Left ventricle myocardium inferior (tissue), 1 donor: ENCODE measurements at regions not wholly inside any gene's neighbourhood (a gene's known extent, or its start where the extent isn't known, plus 50 kb on each side); places are given as distances from the start of the nearest gene placed in this dataset.

Experiments used
- DNase-seq: peaks from one replicate; pipeline ENCODE4 v3.0.0-alpha.2; 2020
- H3K27ac ChIP-seq: fragments of 200-600 bp; replicated peaks from 2 replicates; pipeline ENCODE4 v1.8.0; 2021
- H3K27me3 ChIP-seq: fragments of 200-600 bp; 2 replicates; pipeline ENCODE4 v1.8.0; 2021; ENCODE audit warnings: low read depth
- H3K36me3 ChIP-seq: fragments of 200-600 bp; 2 replicates; pipeline ENCODE4 v1.8.0; 2021
- H3K4me1 ChIP-seq: fragments of 200-600 bp; 2 replicates; pipeline ENCODE4 v1.8.0; 2021
- H3K4me3 ChIP-seq: fragments of 200-600 bp; 2 replicates; pipeline ENCODE4 v1.8.0; 2021; ENCODE audit warnings: mild to moderate bottlenecking, moderate library complexity
- H3K9me3 ChIP-seq: fragments of 200-600 bp; replicated peaks from 2 replicates; pipeline ENCODE4 v1.8.0; 2021
- intact Hi-C: fragments of 100-400 bp; cut with micrococcal nuclease; formaldehyde crosslinking; loops from one replicate; pipeline ENCODE4 v1.11.0; 2022
- TF ChIP-seq, protein P1 (sequence below): fragments of 200-600 bp; IDR thresholded peaks from 2 replicates; pipeline ENCODE4 v1.8.0; 2021; ENCODE audit warnings: antibody characterized with exemption, mild to moderate bottlenecking, borderline replicate concordance
- donor health status: DM: no; HTN: yes; CAD: no; lungs with severe emphysema.

- Histone ChIP-seq H3K27ac (no peak overlapping the region), H3K36me3 (no peaks in the 10 kb centered on the region), H3K9me3 (no peaks in the 10 kb centered on the region), H3K4me1 (peaks cover 13% of the 10 kb centered on the region), H3K27me3 (no peaks in the 10 kb centered on the region), H3K4me3 (no peak overlapping the region)
- intact Hi-C loops: no loop called here
- TF ChIP-seq, protein P1, sequence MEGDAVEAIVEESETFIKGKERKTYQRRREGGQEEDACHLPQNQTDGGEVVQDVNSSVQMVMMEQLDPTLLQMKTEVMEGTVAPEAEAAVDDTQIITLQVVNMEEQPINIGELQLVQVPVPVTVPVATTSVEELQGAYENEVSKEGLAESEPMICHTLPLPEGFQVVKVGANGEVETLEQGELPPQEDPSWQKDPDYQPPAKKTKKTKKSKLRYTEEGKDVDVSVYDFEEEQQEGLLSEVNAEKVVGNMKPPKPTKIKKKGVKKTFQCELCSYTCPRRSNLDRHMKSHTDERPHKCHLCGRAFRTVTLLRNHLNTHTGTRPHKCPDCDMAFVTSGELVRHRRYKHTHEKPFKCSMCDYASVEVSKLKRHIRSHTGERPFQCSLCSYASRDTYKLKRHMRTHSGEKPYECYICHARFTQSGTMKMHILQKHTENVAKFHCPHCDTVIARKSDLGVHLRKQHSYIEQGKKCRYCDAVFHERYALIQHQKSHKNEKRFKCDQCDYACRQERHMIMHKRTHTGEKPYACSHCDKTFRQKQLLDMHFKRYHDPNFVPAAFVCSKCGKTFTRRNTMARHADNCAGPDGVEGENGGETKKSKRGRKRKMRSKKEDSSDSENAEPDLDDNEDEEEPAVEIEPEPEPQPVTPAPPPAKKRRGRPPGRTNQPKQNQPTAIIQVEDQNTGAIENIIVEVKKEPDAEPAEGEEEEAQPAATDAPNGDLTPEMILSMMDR: no peak
- no peak for DNase-seq
Observed at GRCh38 chr4:30946288-30946687, 226.1 kb downstream of the PCDH7 start.

GRCh38 chr4:30948653-30949052 lies 228.5 kb downstream of the PCDH7 start:
- no peak overlapping the region for H3K27ac ChIP-seq
- H3K27me3 ChIP-seq: no peaks in the 10 kb centered on the region
- intact Hi-C loops: no loop called here
- no peak overlapping the region for H3K4me3 ChIP-seq
- no peaks in the 10 kb centered on the region for H3K9me3 ChIP-seq
- TF ChIP-seq, protein P1: no peak
- H3K4me1 ChIP-seq: peaks cover 9% of the 10 kb centered on the region
- DNase-seq: no peak
- no peaks in the 10 kb centered on the region for H3K36me3 ChIP-seq

DNA sequence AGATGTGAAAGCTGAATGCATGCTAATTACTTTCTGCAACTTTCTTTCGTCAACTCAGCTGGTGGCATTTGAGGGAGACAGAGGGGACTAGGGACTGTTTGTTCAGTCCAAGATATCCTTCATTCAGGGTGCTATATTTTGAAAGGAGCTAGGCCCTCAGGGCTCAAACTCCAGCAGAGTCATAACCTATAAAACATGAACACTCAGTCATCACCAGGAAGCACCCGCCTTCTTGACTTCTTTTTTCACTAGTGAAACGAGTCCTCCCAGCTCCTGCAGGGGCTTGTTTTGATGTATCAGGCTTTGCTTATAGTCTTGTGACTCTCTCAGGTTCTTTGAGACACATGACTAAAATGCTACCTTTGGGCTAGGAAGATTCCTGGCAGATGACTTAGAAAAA lies 230.6 kb downstream of the PCDH7 start:
- Histone ChIP-seq H3K9me3 (no peaks in the 10 kb centered on the region), H3K4me3 (no peak overlapping the region), H3K27ac (no peak overlapping the region), H3K27me3 (no peaks in the 10 kb centered on the region), H3K4me1 (peaks cover 3% of the 10 kb centered on the region), H3K36me3 (no peaks in the 10 kb centered on the region)
- TF ChIP-seq, protein P1: no peak
- intact Hi-C loops: no loop called here
- DNase-seq: no peak

DNA sequence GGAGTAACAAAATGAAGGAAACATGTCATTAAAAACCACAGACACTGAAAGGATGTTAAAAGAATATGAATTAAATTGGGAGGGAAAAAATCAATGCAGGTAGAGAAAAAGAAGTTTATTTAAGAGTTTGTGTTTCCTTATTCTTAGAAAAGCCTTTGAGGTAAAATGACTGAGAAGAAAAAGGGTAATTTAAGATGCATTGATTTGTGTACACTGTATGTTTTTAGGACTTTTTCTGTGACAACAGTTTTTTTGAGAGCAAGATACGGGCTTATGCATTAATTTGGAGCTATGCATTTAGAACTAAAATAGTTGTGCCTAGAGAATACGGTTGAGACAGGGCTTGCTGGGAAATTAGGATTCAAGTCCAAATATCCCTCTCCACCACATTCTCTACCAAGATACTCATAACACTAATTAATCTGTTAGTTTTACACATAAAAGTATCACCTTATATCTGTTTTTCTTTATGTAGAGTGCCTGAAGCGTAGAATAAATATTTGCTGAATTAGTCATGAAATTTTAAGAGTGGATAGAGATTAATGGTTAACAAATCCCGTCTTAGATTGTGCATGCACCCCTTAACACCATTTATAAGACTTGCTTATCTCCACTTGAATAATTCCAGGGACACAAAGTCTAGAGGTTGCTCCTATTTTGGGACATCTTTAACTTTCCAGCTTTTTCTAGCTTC lies 232.5 kb downstream of the PCDH7 start:
- no peaks in the 10 kb centered on the region for H3K36me3 ChIP-seq
- no peaks in the 10 kb centered on the region for H3K9me3 ChIP-seq
- H3K27me3 ChIP-seq: no peaks in the 10 kb centered on the region
- intact Hi-C loops: no loop called here
- H3K4me1 ChIP-seq: no peaks in the 10 kb centered on the region
- no peak overlapping the region for H3K27ac ChIP-seq
- no peak overlapping the region for H3K4me3 ChIP-seq
- DNase-seq: no peak
- TF ChIP-seq, protein P1: no peak

- intact Hi-C loops: no loop called here
- Histone ChIP-seq H3K4me3 (no peak overlapping the region), H3K27me3 (no peaks in the 10 kb centered on the region), H3K4me1 (no peaks in the 10 kb centered on the region), H3K27ac (no peak overlapping the region), H3K36me3 (no peaks in the 10 kb centered on the region), H3K9me3 (no peaks in the 10 kb centered on the region)
- DNase-seq: no peak
- TF ChIP-seq, protein P1: no peak
Observed at GRCh38 chr4:30953799-30954198, 233.6 kb downstream of the PCDH7 start.

DNA sequence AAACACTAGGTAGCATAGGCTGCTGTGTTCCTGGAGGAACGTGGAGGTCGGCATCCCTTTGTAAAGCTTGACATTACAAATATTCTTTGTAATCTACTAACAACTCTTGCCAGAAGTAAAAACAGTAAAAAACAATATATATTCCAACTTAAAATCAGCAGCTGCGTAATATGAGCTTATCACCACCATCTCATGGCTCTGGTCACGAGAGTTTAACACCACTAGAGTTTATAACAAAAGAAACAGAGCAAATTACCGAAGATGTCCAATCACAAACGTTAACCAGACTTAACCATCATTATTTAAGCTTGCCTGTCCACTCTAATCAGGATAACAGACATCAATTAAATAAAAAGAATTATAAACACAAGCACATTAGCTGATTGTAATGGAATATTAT lies 236.7 kb downstream of the PCDH7 start:
- TF ChIP-seq, protein P1: no peak
- intact Hi-C loops: no loop called here
- no peaks in the 10 kb centered on the region for H3K9me3 ChIP-seq
- H3K4me3 ChIP-seq: no peak overlapping the region
- no peak for DNase-seq
- H3K36me3 ChIP-seq: no peaks in the 10 kb centered on the region
- no peaks in the 10 kb centered on the region for H3K27me3 ChIP-seq
- no peak overlapping the region for H3K27ac ChIP-seq
- no peaks in the 10 kb centered on the region for H3K4me1 ChIP-seq
